ENCODE measurements at regions not wholly inside any gene's neighbourhood (a gene's known extent, or its start where the extent isn't known, plus 50 kb on each side); places are given as distances from the start of the nearest gene placed in this dataset.

DNA sequence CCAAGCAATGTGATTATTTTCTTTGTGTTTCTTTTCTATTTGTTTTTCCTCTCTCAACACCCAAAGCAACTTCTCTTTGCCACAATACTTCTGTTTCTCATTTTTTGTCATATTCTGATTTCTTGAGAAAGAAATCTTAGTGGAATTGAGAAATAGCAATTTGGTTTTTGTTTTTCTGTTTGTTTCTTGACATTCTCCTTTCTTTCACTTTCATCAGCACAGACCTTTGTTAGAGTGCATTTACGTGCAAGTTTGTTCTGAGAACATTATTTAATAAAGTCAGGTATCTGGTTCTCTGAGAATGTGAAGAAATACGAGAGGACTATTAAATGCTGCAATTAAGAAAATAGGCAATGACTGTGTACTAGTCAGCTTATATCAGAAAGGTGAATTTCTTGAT is 608.1 kb upstream of the AADAT start:
- no peak for TF ChIP-seq CTCF (IDR thresholded peaks at IDR 0.05)
- no peak for TF ChIP-seq ZFX (IDR thresholded peaks at IDR 0.05; ENCODE audit: borderline replicate concordance)
